CD4-positive, alpha-beta T cell (primary cell): ENCODE measurements at regions not wholly inside any gene's neighbourhood (a gene's known extent, or its start where the extent isn't known, plus 50 kb on each side); places are given as distances from the start of the nearest gene placed in this dataset.

ENCODE experiments used
- ATAC-seq: fragments of 200-7000 bp; cut with Tn5 transposase; one replicate; pipeline ENCODE4 v1.10.0; 2022; ENCODE audit warnings: mild to moderate bottlenecking; ENCODE audit not compliant: poor library complexity
- CTCF ChIA-PET: fragments of 350-600 bp; sonication (Branson Sonifier 250); formaldehyde crosslinking; loops from one replicate; lab custom pipeline; 2021; ENCODE audit warnings: antibody characterized with exemption, inconsistent platforms; lab: Charles Lee
- POLR2A ChIA-PET: fragments of 350-600 bp; sonication (Branson Sonifier 250); formaldehyde crosslinking; loops from one replicate; lab custom pipeline; 2021; ENCODE audit warnings: antibody characterized with exemption, inconsistent platforms; lab: Charles Lee
- DNase-seq, 14 experiments: peaks; one replicate each; pipeline ENCODE4 v3.0.0-alpha.2; 2013 to 2020; ENCODE audit warnings: mixed read lengths in 2 of 14
- H3K27ac ChIP-seq, 2 donors: one replicate each; pipeline versions ENCODE4 v1.5.1 to v1.7.0; 2013; ENCODE audit warnings: low read length in 2 of 2, low read depth in 1 of 2, mild to moderate bottlenecking in 1 of 2
- H3K27me3 ChIP-seq, 2 experiments: 1 replicate in 1 of 2; 2 replicates in 1 of 2; pipeline versions ENCODE4 v1.6.1 to v1.7.0; 2013; ENCODE audit warnings: low read length in 2 of 2, control low read depth in 1 of 2, mild to moderate bottlenecking in 1 of 2, moderate library complexity in 1 of 2; ENCODE audit not compliant: insufficient read depth in 2 of 2, control insufficient read depth in 1 of 2
- H3K36me3 ChIP-seq: one replicate; pipeline ENCODE4 v1.6.1; 2013; ENCODE audit warnings: low read length, control low read depth; ENCODE audit not compliant: insufficient read depth
- H3K4me1 ChIP-seq: one replicate; pipeline ENCODE4 v1.6.1; 2013; ENCODE audit warnings: low read length, control low read depth; ENCODE audit not compliant: insufficient read depth
- H3K4me3 ChIP-seq: one replicate; pipeline ENCODE4 v1.5.1; 2013; ENCODE audit warnings: mild to moderate bottlenecking, low read length, moderate library complexity
- H3K9me3 ChIP-seq, 2 experiments: 1 replicate in 1 of 2; 2 replicates in 1 of 2; pipeline versions ENCODE4 v1.6.1 to v1.7.0; 2013; ENCODE audit warnings: low read length in 2 of 2, mild to moderate bottlenecking in 2 of 2, control low read depth in 1 of 2, moderate library complexity in 1 of 2; ENCODE audit not compliant: control insufficient read depth in 1 of 2, insufficient read depth in 1 of 2
- H3K27ac Mint-ChIP-seq: one replicate; pipeline ENCODE4 v1.8.0; 2020; ENCODE audit warnings: mixed read lengths
- H3K27me3 Mint-ChIP-seq: one replicate; pipeline ENCODE4 v1.8.0; 2021; ENCODE audit warnings: mixed read lengths
- H3K36me3 Mint-ChIP-seq: one replicate; pipeline ENCODE4 v1.8.0; 2021; ENCODE audit warnings: low read depth, mixed read lengths
- H3K4me1 Mint-ChIP-seq: one replicate; pipeline ENCODE4 v1.8.0; 2021; ENCODE audit warnings: low read depth, mixed read lengths
- H3K4me3 Mint-ChIP-seq: one replicate; pipeline ENCODE4 v1.8.0; 2020; ENCODE audit warnings: mild to moderate bottlenecking, mixed read lengths
- H3K9me3 Mint-ChIP-seq: one replicate; pipeline ENCODE4 v1.8.0; 2020; ENCODE audit warnings: mixed read lengths
- CTCF ChIP-seq: fragments of 200-600 bp; IDR thresholded peaks from one replicate; pipeline ENCODE4 v1.8.0; 2022; ENCODE audit warnings: antibody characterized with exemption, mild to moderate bottlenecking
- intact Hi-C, 2 experiments: fragments of 100-400 bp; cut with DNase I in 1 of 2; cut with micrococcal nuclease in 1 of 2; formaldehyde crosslinking; loops; one replicate each; pipeline versions ENCODE4 v1.15.1 to v1.9.0; 2023 to 2025; cut with DNase I, micrococcal nuclease

GRCh38 chr10:111379534-111380187 lies 302.8 kb downstream of the ADRA2A start:
- Mint-ChIP-seq H3K9me3 (no peaks in the 10 kb centered on the region), H3K4me3 (no peak overlapping the region), H3K4me1 (no peaks in the 10 kb centered on the region), H3K27me3 (peaks cover 33% of the 10 kb centered on the region), H3K36me3 (no peaks in the 10 kb centered on the region), H3K27ac (no peak overlapping the region)
- no peaks in the 10 kb centered on the region for H3K27me3 ChIP-seq
- ATAC-seq, result no peak
- H3K4me3 ChIP-seq, result no peak overlapping the region
- ChIA-PET CTCF (no interaction called here), POLR2A (no interaction called here)
- no peak for DNase-seq
- intact Hi-C loops, result no loop called here
- no peak overlapping the region for H3K27ac ChIP-seq
- H3K36me3 ChIP-seq, result no peaks in the 10 kb centered on the region
- no peaks in the 10 kb centered on the region for H3K9me3 ChIP-seq
- TF ChIP-seq CTCF, result no peak
- no peaks in the 10 kb centered on the region for H3K4me1 ChIP-seq

GRCh38 chr10:111384556-111384955 lies 307.7 kb downstream of the ADRA2A start:
- TF ChIP-seq CTCF, result no peak
- Histone ChIP-seq H3K9me3 (no peaks in the 10 kb centered on the region), H3K4me3 (no peak overlapping the region), H3K27me3 (no peaks in the 10 kb centered on the region), H3K36me3 (no peaks in the 10 kb centered on the region), H3K4me1 (no peaks in the 10 kb centered on the region), H3K27ac (no peak overlapping the region)
- intact Hi-C loops, result no loop called here
- H3K4me1 Mint-ChIP-seq, result no peaks in the 10 kb centered on the region
- no peaks in the 10 kb centered on the region for H3K36me3 Mint-ChIP-seq
- CTCF ChIA-PET, result no interaction called here
- POLR2A ChIA-PET, result no interaction called here
- H3K27me3 Mint-ChIP-seq, result peaks cover 29% of the 10 kb centered on the region
- ATAC-seq (no peak), DNase-seq (no peak)
- no peaks in the 10 kb centered on the region for H3K9me3 Mint-ChIP-seq
- H3K27ac Mint-ChIP-seq, result no peak overlapping the region
- H3K4me3 Mint-ChIP-seq, result no peak overlapping the region

DNA sequence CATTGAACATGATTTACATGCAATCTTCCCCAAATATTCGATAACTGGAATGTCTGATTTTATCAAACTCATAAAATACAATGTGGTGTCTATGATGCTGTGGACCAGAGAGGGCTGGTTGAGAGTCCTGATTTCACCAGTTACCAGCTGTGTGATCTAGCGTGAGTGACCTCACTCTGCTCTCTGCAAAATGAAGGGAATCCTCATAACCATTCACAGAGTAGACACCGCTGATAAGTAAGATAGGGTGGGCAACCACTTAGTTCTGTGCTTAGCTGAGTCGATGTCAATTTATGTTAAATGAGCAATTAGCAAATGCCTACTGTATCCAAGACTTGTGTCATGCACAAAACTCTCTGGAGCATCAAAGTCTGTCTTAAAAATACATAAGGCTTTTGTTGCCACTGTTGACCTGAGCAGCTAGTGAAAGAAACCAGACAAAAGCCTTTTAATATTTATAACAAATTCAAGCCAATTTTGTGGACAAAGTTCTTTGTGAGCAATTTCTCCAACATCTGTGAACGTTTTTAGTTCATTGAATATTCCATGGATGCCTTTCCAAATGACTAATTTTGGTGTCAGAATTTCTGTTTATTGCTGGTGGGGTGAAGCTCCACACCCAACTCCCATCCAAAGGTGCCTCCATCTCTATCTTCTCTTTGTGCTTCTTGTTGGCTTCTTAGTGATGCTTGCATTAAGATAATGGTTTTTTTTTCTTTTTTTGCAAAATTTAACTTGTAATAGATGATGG lies 314.2 kb downstream of the ADRA2A start:
- peaks cover 29% of the 10 kb centered on the region for H3K27me3 Mint-ChIP-seq
- DNase-seq (no peak), ATAC-seq (no peak)
- TF ChIP-seq CTCF, result no peak
- H3K4me1 Mint-ChIP-seq, result no peaks in the 10 kb centered on the region
- Histone ChIP-seq H3K27me3 (no peaks in the 10 kb centered on the region), H3K4me1 (no peaks in the 10 kb centered on the region), H3K9me3 (no peaks in the 10 kb centered on the region), H3K4me3 (no peak overlapping the region), H3K27ac (no peak overlapping the region), H3K36me3 (no peaks in the 10 kb centered on the region)
- no peaks in the 10 kb centered on the region for H3K36me3 Mint-ChIP-seq
- POLR2A ChIA-PET, result no interaction called here
- CTCF ChIA-PET, result no interaction called here
- no peak overlapping the region for H3K4me3 Mint-ChIP-seq
- intact Hi-C loops, result no loop called here
- H3K9me3 Mint-ChIP-seq, result peaks cover 3% of the 10 kb centered on the region
- no peak overlapping the region for H3K27ac Mint-ChIP-seq
